ENCODE measurements at regions not wholly inside any gene's neighbourhood (a gene's known extent, or its start where the extent isn't known, plus 50 kb on each side); places are given as distances from the start of the nearest gene placed in this dataset.
A peak's percentile ranks its signal among the peaks of the same experiment; 100 is the strongest.

- DNase-seq, result peak; percentile 69
Measured at GRCh38 chr2:120520929-120521912, 175.3 kb downstream of the INHBB start.

- no peak for DNase-seq
Measured at GRCh38 chr2:120522151-120522751, 176.3 kb downstream of the INHBB start.

- no peak for DNase-seq
Measured at GRCh38 chr2:120523766-120524165, 177.8 kb downstream of the INHBB start.

- no peak for DNase-seq
Measured at GRCh38 chr2:120524174-120524573, 178.2 kb downstream of the INHBB start.

GRCh38 chr2:120525056-120526046 lies 179.4 kb downstream of the INHBB start:
- no peak for DNase-seq

GRCh38 chr2:120526047-120526562 lies 180.2 kb downstream of the INHBB start:
- DNase-seq, result no peak

GRCh38 chr2:120526997-120527945 lies 181.3 kb downstream of the INHBB start:
- DNase-seq, result no peak

- no peak for DNase-seq
Measured at GRCh38 chr2:120528051-120528692, 182.2 kb downstream of the INHBB start.

GRCh38 chr2:120528693-120529076 lies 182.7 kb downstream of the INHBB start:
- DNase-seq, result no peak

- DNase-seq, result no peak
Measured at GRCh38 chr2:120530781-120531180, 184.8 kb downstream of the INHBB start.

GRCh38 chr2:120531365-120531764 lies 185.4 kb downstream of the INHBB start:
- no peak for DNase-seq

- no peak for DNase-seq
Measured at GRCh38 chr2:120531863-120532600, 186.1 kb downstream of the INHBB start.

- DNase-seq, result no peak
Measured at GRCh38 chr2:120533625-120534024, 187.7 kb downstream of the INHBB start.

- DNase-seq, result no peak
Measured at GRCh38 chr2:120534457-120534856, 188.5 kb downstream of the INHBB start.

GRCh38 chr2:120535081-120535480 lies 189.1 kb downstream of the INHBB start:
- DNase-seq, result no peak

GRCh38 chr2:120536141-120536540 lies 190.2 kb downstream of the INHBB start:
- DNase-seq, result no peak

- DNase-seq, result no peak
Measured at GRCh38 chr2:120538691-120539423, 192.9 kb downstream of the INHBB start.

- DNase-seq, result no peak
Measured at GRCh38 chr2:120539424-120539936, 193.5 kb downstream of the INHBB start.
